ENCODE measurements at regions not wholly inside any gene's neighbourhood (a gene's known extent, or its start where the extent isn't known, plus 50 kb on each side); places are given as distances from the start of the nearest gene placed in this dataset.
"Not testable (repeated sequence)": the region's sequence is repeated elsewhere in the genome, so short reads cannot be mapped to it uniquely, and the experiment has no call there.

GRCh38 chr2:153268941-153269461 is 209.6 kb downstream of the RPRM start:
- no peak for DNase-seq (ENCODE audit: extremely low read depth, low read depth)
- TF ChIP-seq CTCF (IDR thresholded peaks at IDR 0.05; ENCODE audit: low read depth, low read length) = no peak

DNA sequence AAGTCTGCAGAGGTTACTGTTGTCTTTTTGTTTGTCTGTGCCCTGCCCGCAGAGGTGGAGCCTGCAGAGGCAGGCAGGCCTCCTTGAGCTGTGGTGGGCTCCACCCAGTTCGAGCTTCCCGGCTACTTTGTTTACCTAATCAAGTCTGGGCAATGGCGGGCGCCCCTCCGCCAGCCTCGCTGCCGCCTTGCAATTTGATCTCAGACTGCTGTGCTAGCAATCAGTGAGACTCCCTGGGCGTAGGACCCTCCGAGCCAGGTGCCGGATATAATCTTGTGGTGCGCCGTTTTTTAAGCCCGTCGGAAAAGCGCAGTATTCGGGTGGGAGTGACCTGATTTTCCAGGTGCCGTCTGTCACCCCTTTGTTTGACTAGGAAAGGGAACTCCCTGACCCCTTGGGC is 221.7 kb downstream of the RPRM start:
- DNase-seq (ENCODE audit: extremely low read depth, low read depth) = not testable (repeated sequence)

DNA sequence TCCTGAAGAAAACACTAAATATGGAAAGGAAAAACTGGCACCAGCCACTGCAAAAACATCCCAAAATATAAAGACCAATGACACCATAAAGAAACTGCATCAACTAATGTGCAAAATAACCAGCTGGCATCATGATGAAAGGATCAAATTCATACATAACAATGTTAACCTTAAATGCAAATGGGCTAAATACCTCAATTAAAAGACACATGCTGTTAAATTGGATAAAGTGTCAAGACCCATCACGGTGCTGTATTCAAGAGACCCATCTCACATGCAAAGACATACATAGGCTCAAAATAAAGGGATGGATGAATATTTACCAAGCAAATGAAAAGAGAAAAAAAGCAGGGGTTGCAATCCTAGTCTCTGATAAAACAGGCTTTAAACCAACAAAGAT is 231.9 kb downstream of the RPRM start:
- DNase-seq (ENCODE audit: extremely low read depth, low read depth) = not testable (repeated sequence)

DNA sequence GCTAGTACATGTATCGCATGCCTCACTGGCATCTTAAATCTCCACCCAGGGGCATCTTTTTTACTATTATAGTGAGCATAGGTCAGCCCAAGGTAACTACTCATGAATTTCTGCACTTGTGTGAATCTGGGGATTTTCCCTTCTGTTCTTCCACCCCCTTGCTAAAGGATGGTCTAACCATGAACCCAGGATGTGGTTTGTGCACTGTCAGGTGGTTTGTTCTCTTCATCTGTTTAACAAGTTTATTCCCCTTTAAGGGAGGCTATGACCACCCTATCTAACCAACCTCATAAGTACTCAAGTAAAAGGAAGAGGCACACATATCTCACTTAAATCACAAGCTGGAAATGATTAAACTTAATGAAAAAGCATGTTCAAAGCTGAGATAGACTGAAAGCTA is 243.0 kb downstream of the RPRM start:
- DNase-seq (ENCODE audit: extremely low read depth, low read depth) = no peak
- no peak for TF ChIP-seq CTCF (IDR thresholded peaks at IDR 0.05; ENCODE audit: low read depth, low read length)

DNA sequence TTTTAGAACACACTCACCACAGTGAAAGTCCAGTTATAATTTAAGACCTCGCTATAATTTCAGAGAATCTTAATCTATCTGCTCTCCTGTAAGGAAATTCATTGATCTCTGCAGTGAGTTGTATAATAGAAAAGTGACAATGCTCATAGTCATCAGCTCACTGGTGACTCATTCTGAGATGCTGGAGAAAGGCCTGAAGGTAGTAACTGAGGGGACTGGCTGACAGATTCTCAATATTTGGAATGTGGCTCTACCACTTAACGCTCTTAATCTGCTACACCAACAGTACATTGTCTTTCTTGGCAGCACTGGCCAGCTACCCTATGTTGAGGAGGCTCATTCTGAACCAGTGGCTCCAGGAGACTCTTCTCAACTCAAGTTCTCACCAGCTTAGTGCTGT is 246.1 kb downstream of the RPRM start:
- no peak for TF ChIP-seq CTCF (IDR thresholded peaks at IDR 0.05; ENCODE audit: low read depth, low read length)
- no peak for DNase-seq (ENCODE audit: extremely low read depth, low read depth)

GRCh38 chr2:153230977-153231376 is 247.6 kb downstream of the RPRM start:
- DNase-seq (ENCODE audit: extremely low read depth, low read depth) = no peak

GRCh38 chr2:153228904-153229303 is 249.7 kb downstream of the RPRM start:
- TF ChIP-seq CTCF (IDR thresholded peaks at IDR 0.05; ENCODE audit: low read depth, low read length) = no peak
- no peak for DNase-seq (ENCODE audit: extremely low read depth, low read depth)

More at GRCh38 chr2:153230977-153231376, 247.6 kb downstream of the RPRM start:
- no peak for TF ChIP-seq CTCF (IDR thresholded peaks at IDR 0.05; ENCODE audit: low read depth, low read length)

DNA sequence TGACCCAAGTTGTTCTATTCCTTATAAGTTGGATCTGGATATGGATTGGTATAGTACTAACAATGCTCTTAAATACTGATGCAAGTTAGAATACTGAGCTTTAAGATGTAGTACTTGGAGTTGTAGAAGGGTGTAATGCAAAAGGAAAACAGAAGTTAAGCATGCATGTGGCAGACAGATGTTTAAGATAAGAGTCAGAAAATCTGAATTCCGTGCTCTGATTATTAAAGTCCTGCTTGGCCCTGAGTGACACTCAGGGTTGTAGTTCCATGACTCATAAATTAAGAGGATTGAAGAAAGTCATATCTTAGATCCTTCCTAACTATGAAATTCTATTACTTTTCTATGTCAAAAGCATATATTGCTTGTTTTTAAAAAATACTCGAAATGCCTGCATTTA is 250.6 kb downstream of the RPRM start:
- DNase-seq (ENCODE audit: extremely low read depth, low read depth) = no peak
- TF ChIP-seq CTCF (IDR thresholded peaks at IDR 0.05; ENCODE audit: low read depth, low read length) = no peak

Data from AG09319 (cell line).